HepG2 (cell line): ENCODE measurements at regions not wholly inside any gene's neighbourhood (a gene's known extent, or its start where the extent isn't known, plus 50 kb on each side); places are given as distances from the start of the nearest gene placed in this dataset.

Experiments
- ATAC-seq: fragments of 200-7000 bp; cut with Tn5 transposase; 3 replicates; pipeline ENCODE4 v1.9.1; 2020; ENCODE audit warnings: mild to moderate bottlenecking, moderate library complexity
- BruUV-seq: library from RNA; stranded (reverse); fragments of 400-500 nt; replicated peaks from 2 replicates; lab custom pipeline; 2021; lab: Mats Ljungman, UMichigan
- CTCF ChIA-PET: fragments of 300-600 bp; formaldehyde crosslinking; extraction: SDS; loops from one replicate; lab custom pipeline; 2021; ENCODE audit warnings: low total read pairs, inconsistent platforms, low intra/inter-chr PET ratio; lab: Yijun Ruan, JAX
- POLR2A ChIA-PET: fragments of 350-600 bp; sonication (Branson Sonifier 250); formaldehyde crosslinking; loops from one replicate; lab custom pipeline; 2020; ENCODE audit warnings: antibody characterized with exemption, inconsistent platforms; lab: Yijun Ruan, JAX
- DNase-seq: peaks from one replicate; pipeline ENCODE4 v3.0.0-alpha.2; 2015; ENCODE audit warnings: low spot score
- FAIRE-seq: peaks from 3 replicates; lab custom pipeline; 2011; peaks lifted over from hg19 to GRCh38; lab: Jason Lieb, UNC
- H2AFZ ChIP-seq: one replicate; pipeline ENCODE4 v1.6.1; 2011; ENCODE audit warnings: low read length, inconsistent platforms
- H3K27ac ChIP-seq: fragments of 300-600 bp; 3 replicates; pipeline ENCODE4 v1.8.0; 2011; ENCODE audit warnings: mixed run types, mild to moderate bottlenecking, mixed read lengths, low read length, inconsistent platforms; ENCODE audit not compliant: insufficient read depth; ENCODE audit errors: extremely low read length
- H3K27me3 ChIP-seq, 2 experiments: fragments of 200-600 bp in 1 of 2; 2 replicates in 1 of 2; 3 replicates in 1 of 2; pipeline versions ENCODE4 v1.6.0 to v1.8.0; 2011; ENCODE audit warnings: low read length in 2 of 2, mild to moderate bottlenecking in 2 of 2, moderate library complexity in 2 of 2, inconsistent platforms in 1 of 2; ENCODE audit not compliant: insufficient read depth in 2 of 2, control insufficient read depth in 1 of 2
- H3K36me3 ChIP-seq, 2 experiments: fragments of 200-600 bp in 1 of 2; replicated peaks in 1 of 2; 2 replicates in 1 of 2; 3 replicates in 1 of 2; pipeline versions ENCODE4 v1.5.1 to v1.8.0; 2011; ENCODE audit warnings: low read length in 2 of 2, inconsistent platforms in 1 of 2; ENCODE audit not compliant: insufficient read depth in 2 of 2, control insufficient read depth in 1 of 2
- H3K4me1 ChIP-seq: 2 replicates; pipeline ENCODE4 v1.5.1; 2012; ENCODE audit warnings: low read length, inconsistent platforms; ENCODE audit not compliant: insufficient read depth
- H3K4me2 ChIP-seq: 2 replicates; pipeline ENCODE4 v1.6.0; 2011; ENCODE audit warnings: low read depth, low read length, inconsistent platforms
- H3K4me3 ChIP-seq, 3 experiments: fragments of 200-600 bp in 1 of 3; sonication (generic), shearing (Covaris generic) in 1 of 3; replicated peaks in 1 of 3; 2 replicates each; pipeline ENCODE4 v1.5.1; 2011 to 2016; ENCODE audit warnings: low read length in 3 of 3, inconsistent platforms in 2 of 3, low read depth in 2 of 3, mild to moderate bottlenecking in 2 of 3, control low read depth in 1 of 3, mixed read lengths in 1 of 3; ENCODE audit not compliant: insufficient read depth in 1 of 3
- H3K79me2 ChIP-seq: one replicate; pipeline ENCODE4 v1.6.1; 2011; ENCODE audit warnings: low read length, inconsistent platforms; ENCODE audit not compliant: insufficient read depth
- H3K9ac ChIP-seq: 2 replicates; pipeline ENCODE4 v1.6.0; 2011; ENCODE audit warnings: mild to moderate bottlenecking, low read depth, low read length, inconsistent platforms; ENCODE audit not compliant: insufficient read depth
- H3K9me3 ChIP-seq: 2 replicates; pipeline ENCODE4 v1.5.1; 2012; ENCODE audit warnings: mild to moderate bottlenecking, low read length
- H4K20me1 ChIP-seq: 2 replicates; pipeline ENCODE4 v1.6.0; 2011; ENCODE audit warnings: inconsistent platforms, mild to moderate bottlenecking, low read length, moderate library complexity; ENCODE audit not compliant: insufficient read depth
- ATF1 ChIP-seq: IDR thresholded peaks from 2 replicates; pipeline ENCODE4 v1.6.1; 2016; ENCODE audit warnings: mild to moderate bottlenecking, control low read depth
- CEBPB ChIP-seq: IDR thresholded peaks from 2 replicates; pipeline ENCODE4 v1.6.1; 2011; ENCODE audit warnings: low read depth, low read length, improper control_type of control experiment, borderline replicate concordance
- HES4 ChIP-seq: sonication (generic); formaldehyde crosslinking; IDR thresholded peaks from 2 replicates; pipeline ENCODE4 v1.9.0; 2021; ENCODE audit warnings: mild to moderate bottlenecking, missing genetic modification reagents, borderline replicate concordance
- HOXD1 ChIP-seq: sonication (generic); formaldehyde crosslinking; IDR thresholded peaks from 2 replicates; pipeline ENCODE4 v1.5.0; 2020; ENCODE audit warnings: missing genetic modification reagents
- PBX3 ChIP-seq: sonication (generic); formaldehyde crosslinking; IDR thresholded peaks from 2 replicates; pipeline ENCODE4 v1.8.1; 2023; ENCODE audit warnings: missing genetic modification reagents, inconsistent platforms, borderline replicate concordance
- RNF2 ChIP-seq: fragments of 450-650 bp; conservative IDR thresholded peaks from 2 replicates; pipeline ENCODE4 v1.6.1; 2016; ENCODE audit warnings: low read depth
- SIX1 ChIP-seq: sonication (generic); formaldehyde crosslinking; IDR thresholded peaks from 2 replicates; pipeline ENCODE4 v1.4.0; 2020; ENCODE audit warnings: missing genetic modification reagents, borderline replicate concordance
- ZFP82 ChIP-seq: sonication (generic); formaldehyde crosslinking; IDR thresholded peaks from 2 replicates; pipeline ENCODE4 v1.5.1; 2020; ENCODE audit warnings: mild to moderate bottlenecking, missing genetic modification reagents, borderline replicate concordance
- ZFY ChIP-seq: sonication (generic); formaldehyde crosslinking; IDR thresholded peaks from 2 replicates; pipeline ENCODE4 v1.4.0; 2020; ENCODE audit warnings: missing genetic modification reagents
- ZNF441 ChIP-seq: sonication (generic); formaldehyde crosslinking; IDR thresholded peaks from 2 replicates; pipeline ENCODE4 v1.7.0; 2021; ENCODE audit warnings: missing genetic modification reagents, borderline replicate concordance
- ZNF878 ChIP-seq: sonication (generic); formaldehyde crosslinking; IDR thresholded peaks from 2 replicates; pipeline ENCODE4 v1.8.1; 2023; ENCODE audit warnings: mild to moderate bottlenecking, missing genetic modification reagents, moderate library complexity
- WGBS: methylation state at CpG from one replicate; pipeline ENCODE4 v1.1.6; 2017; ENCODE audit warnings: low lambda C conversion rate; 5-methylcytosine and 5-hydroxymethylcytosine counted together
- in situ Hi-C: cut with HindIII; loops from 2 replicates; pipeline ENCODE4 v1.10.0; 2017; ENCODE audit warnings: low pct_unique_long_range_greater_than_20kb; ENCODE audit not compliant: extremely low pct_ligation_motif_present
- intact Hi-C: fragments of 100-400 bp; cut with micrococcal nuclease; formaldehyde crosslinking; loops from one replicate; pipeline ENCODE4 v1.10.0; 2022; ENCODE audit not compliant: unreplicated experiment
- TF ChIP-seq, protein P1 (sequence below): sonication (generic); formaldehyde crosslinking; IDR thresholded peaks from 2 replicates; pipeline ENCODE4 v1.5.0; 2020; ENCODE audit warnings: mild to moderate bottlenecking, missing genetic modification reagents

DNA sequence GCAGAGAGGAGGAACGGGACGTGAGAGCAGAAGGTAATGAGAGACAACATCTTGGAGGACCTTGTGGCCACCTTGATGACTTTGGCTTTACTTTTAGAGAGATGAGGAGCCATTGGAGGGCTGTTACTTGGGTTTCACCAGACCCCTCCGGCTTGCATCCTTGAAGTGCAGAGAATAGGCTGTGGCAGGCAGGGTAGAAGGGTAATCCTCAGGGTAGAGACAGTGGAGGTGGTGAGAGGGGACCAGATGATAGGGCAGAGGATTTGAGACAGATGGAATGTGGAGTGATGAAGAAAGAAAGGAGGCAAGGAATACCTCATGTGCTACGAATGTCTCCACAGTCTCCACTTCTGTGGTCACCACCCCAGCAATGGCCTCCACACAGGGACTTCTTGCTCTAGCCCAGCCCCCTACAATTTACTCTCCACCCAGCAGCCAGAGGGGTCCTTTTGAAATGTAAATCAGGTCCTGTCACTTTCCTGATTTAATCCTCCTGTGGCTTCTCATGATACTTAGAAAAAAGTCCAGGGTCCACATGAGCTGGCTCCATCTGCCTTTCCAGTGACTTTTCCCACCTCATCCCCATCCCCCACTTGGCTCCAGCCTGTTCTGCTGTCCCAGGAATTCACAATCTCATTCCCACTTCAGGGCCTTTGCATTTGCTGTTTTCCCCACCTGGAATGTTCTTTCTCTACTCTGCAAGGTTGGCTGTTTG is 115.0 kb downstream of the PJA1 start:
- Histone ChIP-seq H3K9me3 (no peaks in the 10 kb centered on the region), H3K4me2 (no peak overlapping the region), H2AFZ (no peak overlapping the region), H3K9ac (no peak overlapping the region), H3K36me3 (no peaks in the 10 kb centered on the region), H3K4me3 (no peak overlapping the region)
- intact Hi-C loops: no loop called here
- ATAC-seq (no peak), FAIRE-seq (no peak), DNase-seq (no peak)
- POLR2A ChIA-PET: no interaction called here
- 0% methylated on average over 3 of the region's 4 CpGs for WGBS
- in situ Hi-C loops: no loop called here
- no peak for TF ChIP-seq ZFP82
- TF ChIP-seq ATF1 (CRISPR knock-in tag): no peak
- TF ChIP-seq HES4 (CRISPR knock-in tag): no peak
- TF ChIP-seq, protein P1, sequence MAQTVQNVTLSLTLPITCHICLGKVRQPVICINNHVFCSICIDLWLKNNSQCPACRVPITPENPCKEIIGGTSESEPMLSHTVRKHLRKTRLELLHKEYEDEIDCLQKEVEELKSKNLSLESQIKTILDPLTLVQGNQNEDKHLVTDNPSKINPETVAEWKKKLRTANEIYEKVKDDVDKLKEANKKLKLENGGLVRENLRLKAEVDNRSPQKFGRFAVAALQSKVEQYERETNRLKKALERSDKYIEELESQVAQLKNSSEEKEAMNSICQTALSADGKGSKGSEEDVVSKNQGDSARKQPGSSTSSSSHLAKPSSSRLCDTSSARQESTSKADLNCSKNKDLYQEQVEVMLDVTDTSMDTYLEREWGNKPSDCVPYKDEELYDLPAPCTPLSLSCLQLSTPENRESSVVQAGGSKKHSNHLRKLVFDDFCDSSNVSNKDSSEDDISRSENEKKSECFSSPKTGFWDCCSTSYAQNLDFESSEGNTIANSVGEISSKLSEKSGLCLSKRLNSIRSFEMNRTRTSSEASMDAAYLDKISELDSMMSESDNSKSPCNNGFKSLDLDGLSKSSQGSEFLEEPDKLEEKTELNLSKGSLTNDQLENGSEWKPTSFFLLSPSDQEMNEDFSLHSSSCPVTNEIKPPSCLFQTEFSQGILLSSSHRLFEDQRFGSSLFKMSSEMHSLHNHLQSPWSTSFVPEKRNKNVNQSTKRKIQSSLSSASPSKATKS (CRISPR knock-in tag): no peak
- no peak for TF ChIP-seq RNF2
- TF ChIP-seq HOXD1 (CRISPR knock-in tag): no peak
- no peak for TF ChIP-seq ZNF878 (CRISPR knock-in tag)
- no peak for TF ChIP-seq CEBPB
- no peak for TF ChIP-seq SIX1 (CRISPR knock-in tag)
- no peak for TF ChIP-seq ZFY
- no peak for TF ChIP-seq PBX3
- no peak for TF ChIP-seq ZNF441 (CRISPR knock-in tag)
- TF ChIP-seq, all 625 proteins: peak for 0
- CTCF ChIA-PET: no interaction called here
- Histone ChIP-seq H4K20me1 (no peaks in the 10 kb centered on the region), H3K79me2 (no peaks in the 10 kb centered on the region), H3K4me1 (no peaks in the 10 kb centered on the region), H3K27me3 (no peaks in the 10 kb centered on the region), H3K27ac (no peak overlapping the region)
- BruUV-seq: no TSS peak
